Skeletal muscle satellite cell (primary cell): ENCODE measurements at regions not wholly inside any gene's neighbourhood (a gene's known extent, or its start where the extent isn't known, plus 50 kb on each side); places are given as distances from the start of the nearest gene placed in this dataset.

ENCODE experiments used
- H3K27me3 ChIP-seq: 2 replicates; pipeline ENCODE4 v1.7.0; 2013; ENCODE audit warnings: low read length; ENCODE audit not compliant: control insufficient read depth, insufficient read depth
- H3K36me3 ChIP-seq: 2 replicates; pipeline ENCODE4 v1.7.0; 2013; ENCODE audit warnings: mild to moderate bottlenecking, control low read depth, low read length; ENCODE audit not compliant: insufficient read depth
- H3K4me1 ChIP-seq: 2 replicates; pipeline ENCODE4 v1.7.0; 2013; ENCODE audit warnings: low read length; ENCODE audit not compliant: control insufficient read depth, insufficient read depth
- H3K4me2 ChIP-seq: 2 replicates; pipeline ENCODE4 v1.7.0; 2013; ENCODE audit warnings: mild to moderate bottlenecking, low read length
- H3K4me3 ChIP-seq: 2 replicates; pipeline ENCODE4 v1.7.0; 2013; ENCODE audit warnings: low read length
- H3K9ac ChIP-seq: 2 replicates; pipeline ENCODE4 v1.7.0; 2013; ENCODE audit warnings: mild to moderate bottlenecking, low read depth, low read length, moderate library complexity
- H3K9me3 ChIP-seq: replicated peaks from 2 replicates; pipeline ENCODE4 v1.7.0; 2013; ENCODE audit warnings: mild to moderate bottlenecking, control low read depth, low read length

- no peaks in the 10 kb centered on the region for H3K27me3 ChIP-seq
- no peak overlapping the region for H3K4me3 ChIP-seq
- no peak overlapping the region for H3K4me2 ChIP-seq
- no peaks in the 10 kb centered on the region for H3K9me3 ChIP-seq
- H3K36me3 ChIP-seq: no peaks in the 10 kb centered on the region
- H3K4me1 ChIP-seq: peaks cover 5% of the 10 kb centered on the region
- H3K9ac ChIP-seq: no peak overlapping the region
These were observed 104.1 kb upstream of the ZNF462 start for GRCh38 chr9:106758911-106759310.

- H3K4me1 ChIP-seq: peaks cover 5% of the 10 kb centered on the region
- H3K9me3 ChIP-seq: no peaks in the 10 kb centered on the region
- no peaks in the 10 kb centered on the region for H3K27me3 ChIP-seq
- no peak overlapping the region for H3K4me2 ChIP-seq
- H3K9ac ChIP-seq: no peak overlapping the region
- H3K36me3 ChIP-seq: no peaks in the 10 kb centered on the region
- no peak overlapping the region for H3K4me3 ChIP-seq
These were observed 101.5 kb upstream of the ZNF462 start for GRCh38 chr9:106761493-106761892.

GRCh38 chr9:106766616-106767015 is 96.3 kb upstream of the ZNF462 start:
- no peak overlapping the region for H3K4me2 ChIP-seq
- H3K9me3 ChIP-seq: no peaks in the 10 kb centered on the region
- no peaks in the 10 kb centered on the region for H3K27me3 ChIP-seq
- no peaks in the 10 kb centered on the region for H3K36me3 ChIP-seq
- no peak overlapping the region for H3K4me3 ChIP-seq
- H3K4me1 ChIP-seq: no peaks in the 10 kb centered on the region
- no peak overlapping the region for H3K9ac ChIP-seq

GRCh38 chr9:106769331-106769730 is 93.6 kb upstream of the ZNF462 start:
- Histone ChIP-seq H3K4me1 (no peaks in the 10 kb centered on the region), H3K9me3 (no peaks in the 10 kb centered on the region), H3K36me3 (no peaks in the 10 kb centered on the region), H3K4me2 (no peak overlapping the region), H3K4me3 (no peak overlapping the region), H3K27me3 (no peaks in the 10 kb centered on the region), H3K9ac (no peak overlapping the region)

GRCh38 chr9:106771608-106772007 is 91.4 kb upstream of the ZNF462 start:
- no peak overlapping the region for H3K9ac ChIP-seq
- no peak overlapping the region for H3K4me3 ChIP-seq
- H3K4me2 ChIP-seq: no peak overlapping the region
- no peaks in the 10 kb centered on the region for H3K36me3 ChIP-seq
- H3K9me3 ChIP-seq: no peaks in the 10 kb centered on the region
- H3K27me3 ChIP-seq: no peaks in the 10 kb centered on the region
- H3K4me1 ChIP-seq: no peaks in the 10 kb centered on the region

GRCh38 chr9:106772523-106773290 is 90.3 kb upstream of the ZNF462 start:
- Histone ChIP-seq H3K4me1 (no peaks in the 10 kb centered on the region), H3K36me3 (no peaks in the 10 kb centered on the region), H3K4me2 (no peak overlapping the region), H3K27me3 (no peaks in the 10 kb centered on the region), H3K9me3 (no peaks in the 10 kb centered on the region), H3K9ac (no peak overlapping the region), H3K4me3 (no peak overlapping the region)

- H3K4me1 ChIP-seq: no peaks in the 10 kb centered on the region
- H3K9me3 ChIP-seq: no peaks in the 10 kb centered on the region
- no peaks in the 10 kb centered on the region for H3K27me3 ChIP-seq
- H3K36me3 ChIP-seq: no peaks in the 10 kb centered on the region
- no peak overlapping the region for H3K4me2 ChIP-seq
- no peak overlapping the region for H3K4me3 ChIP-seq
- no peak overlapping the region for H3K9ac ChIP-seq
These were observed 89.2 kb upstream of the ZNF462 start for GRCh38 chr9:106773750-106774149.

- no peaks in the 10 kb centered on the region for H3K9me3 ChIP-seq
- H3K4me3 ChIP-seq: no peak overlapping the region
- H3K9ac ChIP-seq: no peak overlapping the region
- H3K36me3 ChIP-seq: no peaks in the 10 kb centered on the region
- no peaks in the 10 kb centered on the region for H3K4me1 ChIP-seq
- H3K27me3 ChIP-seq: no peaks in the 10 kb centered on the region
- H3K4me2 ChIP-seq: no peak overlapping the region
These were observed 87.0 kb upstream of the ZNF462 start for GRCh38 chr9:106775960-106776359.

- H3K4me1 ChIP-seq: no peaks in the 10 kb centered on the region
- H3K36me3 ChIP-seq: no peaks in the 10 kb centered on the region
- H3K27me3 ChIP-seq: no peaks in the 10 kb centered on the region
- no peak overlapping the region for H3K4me3 ChIP-seq
- no peak overlapping the region for H3K4me2 ChIP-seq
- H3K9ac ChIP-seq: no peak overlapping the region
- H3K9me3 ChIP-seq: no peaks in the 10 kb centered on the region
These were observed 83.2 kb upstream of the ZNF462 start for GRCh38 chr9:106779796-106780195.

- Histone ChIP-seq H3K9ac (no peak overlapping the region), H3K4me2 (no peak overlapping the region), H3K27me3 (no peaks in the 10 kb centered on the region), H3K4me3 (no peak overlapping the region), H3K4me1 (no peaks in the 10 kb centered on the region), H3K36me3 (no peaks in the 10 kb centered on the region), H3K9me3 (no peaks in the 10 kb centered on the region)
These were observed 79.8 kb upstream of the ZNF462 start for GRCh38 chr9:106783121-106783520.

GRCh38 chr9:106784076-106784475 is 78.9 kb upstream of the ZNF462 start:
- no peaks in the 10 kb centered on the region for H3K4me1 ChIP-seq
- no peaks in the 10 kb centered on the region for H3K36me3 ChIP-seq

GRCh38 chr9:106785200-106785599 is 77.8 kb upstream of the ZNF462 start:
- H3K4me2 ChIP-seq: no peak overlapping the region
- no peaks in the 10 kb centered on the region for H3K27me3 ChIP-seq
- H3K9ac ChIP-seq: no peak overlapping the region
- H3K4me1 ChIP-seq: no peaks in the 10 kb centered on the region
- no peak overlapping the region for H3K4me3 ChIP-seq
- H3K9me3 ChIP-seq: no peaks in the 10 kb centered on the region
- no peaks in the 10 kb centered on the region for H3K36me3 ChIP-seq

More at GRCh38 chr9:106784076-106784475, 78.9 kb upstream of the ZNF462 start:
- H3K4me2 ChIP-seq: no peak overlapping the region
- no peaks in the 10 kb centered on the region for H3K9me3 ChIP-seq
- no peak overlapping the region for H3K9ac ChIP-seq
- no peaks in the 10 kb centered on the region for H3K27me3 ChIP-seq
- no peak overlapping the region for H3K4me3 ChIP-seq
